Activated naive CD8-positive, alpha-beta T cell treated with anti-CD3 and anti-CD28 coated beads, Interleukin-2, amount 50 U/mL, for 24 hours (primary cell): ENCODE measurements at regions not wholly inside any gene's neighbourhood (a gene's known extent, or its start where the extent isn't known, plus 50 kb on each side); places are given as distances from the start of the nearest gene placed in this dataset.

Experiments
- ATAC-seq: fragments of 150-1000 bp; cut with Tn5 transposase; one replicate; pipeline ENCODE4 v1.10.0; 2021
- DNase-seq: peaks from one replicate; pipeline ENCODE4 v3.0.0; 2021
- H3K27ac Mint-ChIP-seq: one replicate; pipeline ENCODE4 v1.8.0; 2021; ENCODE audit warnings: mild to moderate bottlenecking, mixed read lengths
- H3K27me3 Mint-ChIP-seq: one replicate; pipeline ENCODE4 v1.8.0; 2021; ENCODE audit warnings: mixed read lengths
- H3K36me3 Mint-ChIP-seq: one replicate; pipeline ENCODE4 v1.8.0; 2021; ENCODE audit warnings: low read depth, mixed read lengths
- H3K4me1 Mint-ChIP-seq: one replicate; pipeline ENCODE4 v1.8.0; 2021; ENCODE audit warnings: mixed read lengths
- H3K4me3 Mint-ChIP-seq: one replicate; pipeline ENCODE4 v1.8.0; 2021; ENCODE audit warnings: mild to moderate bottlenecking, moderate library complexity, mixed read lengths
- H3K9me3 Mint-ChIP-seq: one replicate; pipeline ENCODE4 v1.8.0; 2021; ENCODE audit warnings: mixed read lengths

DNA sequence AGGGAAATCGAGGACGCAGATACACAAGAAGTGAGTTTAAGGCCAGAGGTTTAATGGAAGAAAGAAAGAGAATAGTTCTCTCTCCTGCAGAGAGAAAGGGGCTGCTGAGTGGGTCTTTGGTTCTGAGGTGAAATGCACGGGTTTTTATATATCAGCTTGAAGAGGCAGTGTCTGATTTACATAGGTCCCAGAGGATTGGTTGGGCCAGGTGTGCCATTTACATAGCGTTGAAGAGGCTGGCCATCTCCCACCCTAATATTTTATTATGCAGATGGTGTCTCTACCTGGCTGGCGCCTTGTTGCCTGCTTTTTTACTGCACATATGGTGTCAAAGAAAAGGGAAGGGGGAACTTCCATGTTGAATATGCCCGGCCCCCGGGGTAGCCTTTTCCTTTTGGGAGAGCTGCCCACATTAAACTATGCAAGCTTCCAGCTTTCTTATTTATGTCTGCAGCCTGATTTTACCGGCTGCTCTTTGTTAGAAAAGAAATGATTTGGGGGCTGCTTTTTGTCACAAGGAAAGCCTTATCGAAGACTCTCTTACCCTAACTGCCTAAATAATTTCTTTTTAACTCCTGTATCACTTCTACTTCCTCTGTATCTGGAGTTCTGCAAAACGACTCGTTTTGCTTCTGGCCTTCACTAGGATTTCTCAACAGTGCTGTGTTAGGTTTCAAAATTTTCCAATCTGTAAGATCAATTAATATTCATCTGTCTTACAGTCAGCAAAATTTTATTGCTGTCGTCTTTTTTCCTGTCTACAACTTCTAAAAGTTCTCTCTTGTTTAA, 268.5 kb downstream of the B3GLCT start:
- Mint-ChIP-seq H3K27ac (no peak overlapping the region), H3K4me1 (no peaks in the 10 kb centered on the region), H3K36me3 (no peaks in the 10 kb centered on the region), H3K27me3 (peaks cover 1% of the 10 kb centered on the region), H3K4me3 (no peak overlapping the region), H3K9me3 (no peaks in the 10 kb centered on the region)
- no peak for DNase-seq
- ATAC-seq: no peak

DNA sequence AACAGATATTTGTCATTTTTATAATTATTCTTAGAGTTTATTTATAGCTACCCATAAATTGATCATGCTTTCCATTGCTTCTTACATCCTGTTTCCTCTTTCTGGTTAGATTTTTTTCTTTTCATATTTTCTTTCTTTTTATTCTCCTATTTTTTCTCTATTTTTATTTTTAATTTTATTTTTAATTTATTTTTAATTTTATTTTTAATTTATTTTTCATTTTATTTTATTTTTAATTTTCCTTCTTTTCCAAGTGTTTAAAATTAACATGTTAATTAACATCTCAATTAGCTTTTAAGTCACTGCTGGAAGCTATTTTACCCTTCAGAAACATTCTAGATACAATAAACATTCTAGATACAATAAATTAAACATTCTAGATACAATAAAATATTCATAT, 269.6 kb downstream of the B3GLCT start:
- Mint-ChIP-seq H3K36me3 (no peaks in the 10 kb centered on the region), H3K4me1 (no peaks in the 10 kb centered on the region), H3K27me3 (peaks cover 1% of the 10 kb centered on the region), H3K27ac (no peak overlapping the region), H3K9me3 (no peaks in the 10 kb centered on the region), H3K4me3 (no peak overlapping the region)
- DNase-seq (no peak), ATAC-seq (no peak)

DNA sequence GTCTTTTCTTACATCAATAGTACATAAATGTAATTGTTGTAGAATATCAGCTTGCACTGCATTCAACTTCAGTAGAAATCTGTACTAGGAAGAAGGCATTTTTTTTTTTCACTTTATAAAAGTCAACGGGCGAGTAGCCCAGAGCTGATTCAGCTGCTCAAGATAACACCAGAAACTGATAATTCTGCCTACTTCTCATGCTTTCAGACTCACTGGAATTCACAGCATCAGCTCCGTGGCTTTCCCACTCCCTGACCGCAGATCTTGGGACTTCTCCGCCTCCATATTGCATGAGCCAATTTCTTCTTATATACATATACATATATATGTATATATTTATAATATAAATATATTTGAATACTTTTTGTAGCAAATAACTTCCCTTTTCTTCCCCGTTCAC, 263.1 kb upstream of the RXFP2 start:
- no peak overlapping the region for H3K4me3 Mint-ChIP-seq
- no peak overlapping the region for H3K27ac Mint-ChIP-seq
- peaks cover 8% of the 10 kb centered on the region for H3K27me3 Mint-ChIP-seq
- H3K36me3 Mint-ChIP-seq: no peaks in the 10 kb centered on the region
- no peak for DNase-seq
- ATAC-seq: no peak
- peaks cover 4% of the 10 kb centered on the region for H3K9me3 Mint-ChIP-seq
- no peaks in the 10 kb centered on the region for H3K4me1 Mint-ChIP-seq

- Mint-ChIP-seq H3K27ac (no peak overlapping the region), H3K9me3 (peaks cover 4% of the 10 kb centered on the region)
Measured at GRCh38 chr13:31476753-31477152, 262.6 kb upstream of the RXFP2 start.

GRCh38 chr13:31477961-31478360, 261.4 kb upstream of the RXFP2 start:
- Mint-ChIP-seq H3K4me1 (no peaks in the 10 kb centered on the region), H3K27ac (no peak overlapping the region), H3K9me3 (peaks cover 4% of the 10 kb centered on the region), H3K27me3 (peaks cover 7% of the 10 kb centered on the region), H3K36me3 (no peaks in the 10 kb centered on the region), H3K4me3 (no peak overlapping the region)
- no peak for DNase-seq
- no peak for ATAC-seq

More at GRCh38 chr13:31476753-31477152, 262.6 kb upstream of the RXFP2 start:
- H3K36me3 Mint-ChIP-seq: no peaks in the 10 kb centered on the region
- DNase-seq: no peak
- no peak for ATAC-seq
- no peak overlapping the region for H3K4me3 Mint-ChIP-seq
- peaks cover 8% of the 10 kb centered on the region for H3K27me3 Mint-ChIP-seq
- H3K4me1 Mint-ChIP-seq: no peaks in the 10 kb centered on the region

- Mint-ChIP-seq H3K36me3 (no peaks in the 10 kb centered on the region), H3K27ac (no peak overlapping the region), H3K4me1 (no peaks in the 10 kb centered on the region), H3K9me3 (peaks cover 2% of the 10 kb centered on the region), H3K27me3 (peaks cover 5% of the 10 kb centered on the region), H3K4me3 (no peak overlapping the region)
- no peak for ATAC-seq
- no peak for DNase-seq
Measured at GRCh38 chr13:31485183-31485582, 254.1 kb upstream of the RXFP2 start.

GRCh38 chr13:31485651-31486051, 253.7 kb upstream of the RXFP2 start:
- no peaks in the 10 kb centered on the region for H3K9me3 Mint-ChIP-seq
- H3K27me3 Mint-ChIP-seq: peaks cover 3% of the 10 kb centered on the region
- no peaks in the 10 kb centered on the region for H3K36me3 Mint-ChIP-seq
- no peak overlapping the region for H3K4me3 Mint-ChIP-seq
- no peak for DNase-seq
- no peak for ATAC-seq
- H3K4me1 Mint-ChIP-seq: no peaks in the 10 kb centered on the region
- H3K27ac Mint-ChIP-seq: no peak overlapping the region

DNA sequence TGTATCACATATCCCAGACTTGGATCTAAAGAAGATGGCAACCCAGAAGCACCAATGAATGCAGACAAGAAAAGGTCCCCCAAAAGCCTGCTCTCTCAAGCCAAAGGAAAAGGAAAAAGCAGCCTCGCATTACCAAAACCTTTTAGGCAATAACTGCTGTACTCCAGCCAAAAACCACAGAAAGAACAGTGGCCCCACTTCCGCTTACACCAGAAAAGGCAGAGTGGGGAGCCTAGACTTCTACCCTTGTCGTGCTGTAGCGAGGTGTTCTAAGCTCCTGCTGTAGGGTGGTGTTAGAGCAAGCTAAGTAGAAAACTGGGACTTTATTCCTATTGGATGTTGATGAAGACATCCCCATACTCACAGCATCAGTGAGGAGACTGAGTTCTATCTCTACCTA, 244.0 kb upstream of the RXFP2 start:
- H3K4me3 Mint-ChIP-seq: no peak overlapping the region
- H3K4me1 Mint-ChIP-seq: no peaks in the 10 kb centered on the region
- H3K27me3 Mint-ChIP-seq: peaks cover 2% of the 10 kb centered on the region
- no peaks in the 10 kb centered on the region for H3K36me3 Mint-ChIP-seq
- no peak overlapping the region for H3K27ac Mint-ChIP-seq
- DNase-seq (no peak), ATAC-seq (no peak)
- peaks cover 25% of the 10 kb centered on the region for H3K9me3 Mint-ChIP-seq

GRCh38 chr13:31499274-31499673, 240.1 kb upstream of the RXFP2 start:
- no peaks in the 10 kb centered on the region for H3K36me3 Mint-ChIP-seq
- ATAC-seq: no peak
- no peak for DNase-seq
- H3K27ac Mint-ChIP-seq: no peak overlapping the region
- no peak overlapping the region for H3K4me3 Mint-ChIP-seq
- no peaks in the 10 kb centered on the region for H3K4me1 Mint-ChIP-seq
- no peaks in the 10 kb centered on the region for H3K27me3 Mint-ChIP-seq
- H3K9me3 Mint-ChIP-seq: peaks cover 31% of the 10 kb centered on the region

DNA sequence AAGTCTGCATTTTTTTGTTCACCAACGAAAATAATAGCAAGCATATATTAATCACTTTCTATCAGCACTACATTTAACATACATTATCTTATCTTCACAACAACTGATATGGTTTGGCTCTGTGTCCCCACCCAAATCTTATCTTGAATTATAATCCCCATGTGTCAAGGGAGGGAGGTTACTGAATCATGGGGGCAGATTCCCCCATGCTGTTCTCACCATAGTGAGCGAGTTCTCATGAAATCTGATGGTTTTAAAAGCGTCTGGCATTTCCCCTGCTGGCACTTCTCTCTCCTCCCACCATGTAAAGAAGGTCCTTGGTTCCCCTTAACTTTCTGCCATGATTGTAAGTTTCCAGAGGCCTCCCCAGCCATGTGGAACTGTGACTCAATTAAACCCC, 235.7 kb upstream of the RXFP2 start:
- H3K9me3 Mint-ChIP-seq: peaks cover 17% of the 10 kb centered on the region
- H3K36me3 Mint-ChIP-seq: no peaks in the 10 kb centered on the region
- DNase-seq: no peak
- H3K27me3 Mint-ChIP-seq: no peaks in the 10 kb centered on the region
- H3K4me1 Mint-ChIP-seq: no peaks in the 10 kb centered on the region
- no peak for ATAC-seq
- H3K27ac Mint-ChIP-seq: no peak overlapping the region
- no peak overlapping the region for H3K4me3 Mint-ChIP-seq

DNA sequence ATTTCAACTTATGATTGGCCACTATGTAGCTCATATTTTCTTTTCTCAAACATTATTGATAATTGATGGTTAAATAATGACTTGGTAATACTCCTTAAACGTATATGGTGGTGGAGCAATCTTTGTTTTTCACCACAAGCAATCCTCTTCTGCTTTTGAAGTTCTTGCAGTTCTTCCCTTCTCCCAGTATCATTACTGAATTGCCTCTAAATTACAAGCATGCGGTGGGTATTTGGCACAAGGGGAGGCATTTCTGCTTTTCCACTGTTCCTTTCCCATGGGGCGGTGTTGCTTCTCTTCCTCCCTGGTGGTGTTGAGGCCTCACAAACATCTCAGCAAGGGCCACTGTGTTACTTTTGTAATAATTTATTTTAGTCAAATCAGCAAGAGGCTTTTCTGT, 234.4 kb upstream of the RXFP2 start:
- H3K9me3 Mint-ChIP-seq: peaks cover 8% of the 10 kb centered on the region
- no peak overlapping the region for H3K4me3 Mint-ChIP-seq
- H3K4me1 Mint-ChIP-seq: no peaks in the 10 kb centered on the region
- no peak for ATAC-seq
- H3K27ac Mint-ChIP-seq: no peak overlapping the region
- DNase-seq: no peak
- no peaks in the 10 kb centered on the region for H3K36me3 Mint-ChIP-seq
- no peaks in the 10 kb centered on the region for H3K27me3 Mint-ChIP-seq

- Mint-ChIP-seq H3K36me3 (no peaks in the 10 kb centered on the region), H3K27ac (no peak overlapping the region), H3K4me1 (no peaks in the 10 kb centered on the region), H3K27me3 (no peaks in the 10 kb centered on the region), H3K9me3 (no peaks in the 10 kb centered on the region), H3K4me3 (no peak overlapping the region)
- ATAC-seq: no peak
- DNase-seq: no peak
Measured at GRCh38 chr13:31512331-31512730, 227.0 kb upstream of the RXFP2 start.

DNA sequence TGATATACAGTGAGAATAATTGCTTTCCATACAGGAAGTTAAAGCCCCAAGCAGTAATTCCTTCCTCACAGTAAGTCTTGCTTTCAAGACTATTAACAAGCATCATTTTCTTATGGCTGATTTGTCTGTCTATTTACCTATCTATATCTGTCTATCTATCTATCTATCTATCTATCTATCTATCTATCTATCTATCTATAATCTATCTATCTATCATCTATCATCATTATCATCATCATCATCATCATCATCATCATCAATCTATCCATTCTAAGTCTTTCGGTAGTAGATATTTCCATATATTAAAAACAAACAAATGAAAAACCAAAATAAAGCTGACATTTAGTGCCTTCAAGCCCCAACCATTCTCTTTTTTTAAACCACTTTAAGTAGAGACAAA, 224.4 kb upstream of the RXFP2 start:
- DNase-seq (no peak), ATAC-seq (no peak)
- no peaks in the 10 kb centered on the region for H3K27me3 Mint-ChIP-seq
- no peaks in the 10 kb centered on the region for H3K4me1 Mint-ChIP-seq
- no peaks in the 10 kb centered on the region for H3K36me3 Mint-ChIP-seq
- no peaks in the 10 kb centered on the region for H3K9me3 Mint-ChIP-seq
- H3K4me3 Mint-ChIP-seq: no peak overlapping the region
- no peak overlapping the region for H3K27ac Mint-ChIP-seq

GRCh38 chr13:31515427-31515826, 223.9 kb upstream of the RXFP2 start:
- Mint-ChIP-seq H3K4me1 (no peaks in the 10 kb centered on the region), H3K27ac (no peak overlapping the region), H3K36me3 (no peaks in the 10 kb centered on the region), H3K27me3 (no peaks in the 10 kb centered on the region), H3K4me3 (no peak overlapping the region), H3K9me3 (no peaks in the 10 kb centered on the region)
- DNase-seq (no peak), ATAC-seq (no peak)

GRCh38 chr13:31517599-31517998, 221.7 kb upstream of the RXFP2 start:
- no peaks in the 10 kb centered on the region for H3K27me3 Mint-ChIP-seq

DNA sequence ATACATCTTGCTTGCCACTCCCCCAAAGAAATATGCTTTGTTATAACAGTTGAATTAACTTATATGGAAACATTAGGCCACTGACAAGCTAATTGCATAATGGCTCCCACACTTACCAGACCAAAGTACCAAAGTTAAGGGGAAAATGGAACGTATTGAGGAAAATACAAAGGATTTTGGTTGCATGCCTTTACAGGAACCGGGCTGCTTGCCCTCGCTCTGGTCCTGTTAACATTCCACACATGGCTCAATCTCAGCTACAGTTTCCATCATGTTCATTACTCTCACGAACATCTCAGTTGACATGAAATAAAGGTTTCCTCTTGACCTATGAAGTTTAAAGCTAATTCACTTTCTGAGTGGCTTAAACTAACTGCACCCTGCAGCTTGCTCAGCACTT, 220.7 kb upstream of the RXFP2 start:
- H3K9me3 Mint-ChIP-seq: no peaks in the 10 kb centered on the region
- H3K27ac Mint-ChIP-seq: no peak overlapping the region
- DNase-seq (no peak), ATAC-seq (no peak)
- no peaks in the 10 kb centered on the region for H3K4me1 Mint-ChIP-seq
- no peaks in the 10 kb centered on the region for H3K27me3 Mint-ChIP-seq
- H3K36me3 Mint-ChIP-seq: no peaks in the 10 kb centered on the region
- H3K4me3 Mint-ChIP-seq: no peak overlapping the region

More at GRCh38 chr13:31517599-31517998, 221.7 kb upstream of the RXFP2 start:
- Mint-ChIP-seq H3K9me3 (no peaks in the 10 kb centered on the region), H3K36me3 (no peaks in the 10 kb centered on the region), H3K27ac (no peak overlapping the region), H3K4me3 (no peak overlapping the region), H3K4me1 (no peaks in the 10 kb centered on the region)
- ATAC-seq (no peak), DNase-seq (no peak)
